ENCODE measurements at regions not wholly inside any gene's neighbourhood (a gene's known extent, or its start where the extent isn't known, plus 50 kb on each side); places are given as distances from the start of the nearest gene placed in this dataset.
"Not testable (repeated sequence)": the region's sequence is repeated elsewhere in the genome, so short reads cannot be mapped to it uniquely, and the experiment has no call there.

DNA sequence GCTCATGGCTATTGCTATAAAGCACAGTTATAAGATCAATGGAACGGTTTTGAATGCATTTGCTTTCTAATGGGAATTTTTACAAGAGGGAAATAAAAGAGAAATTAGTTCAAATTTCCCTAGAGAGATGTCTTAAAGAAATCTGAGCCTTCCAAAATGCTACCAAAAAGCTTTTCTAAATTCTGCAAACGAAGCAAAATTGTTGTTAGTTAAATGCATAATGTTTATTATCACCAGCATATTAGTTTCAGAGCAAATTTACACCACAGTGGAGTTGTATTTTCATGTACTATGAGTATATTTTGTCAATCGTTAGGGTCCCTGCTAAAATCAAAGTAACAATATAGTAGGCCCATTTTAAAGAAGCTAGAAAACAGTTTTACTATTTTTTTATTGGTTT is 67.4 kb upstream of the KIF2A start:
- DNase-seq, result not testable (repeated sequence)

GRCh38 chr5:62240494-62240893 is 65.5 kb upstream of the KIF2A start:
- not testable (repeated sequence) for DNase-seq

DNA sequence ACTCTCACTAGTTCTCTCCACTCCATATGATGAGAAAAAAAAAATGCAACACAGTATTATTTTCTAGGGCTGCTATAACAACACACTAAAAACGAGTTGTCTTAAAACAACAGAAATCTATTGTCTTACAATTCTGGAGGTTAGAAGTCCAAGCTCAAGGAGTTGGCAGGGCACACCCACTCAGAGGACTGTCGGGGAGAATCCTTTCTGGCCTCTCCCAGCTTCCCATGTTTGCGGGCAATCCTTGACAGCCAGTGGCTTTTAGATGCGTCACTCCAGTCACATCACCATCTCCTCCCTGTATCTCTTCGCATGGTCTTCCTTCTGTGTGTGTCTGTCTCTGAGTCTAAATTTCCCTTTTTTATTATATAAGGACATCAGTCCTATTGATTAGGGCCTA is 64.0 kb upstream of the KIF2A start:
- not testable (repeated sequence) for DNase-seq

DNA sequence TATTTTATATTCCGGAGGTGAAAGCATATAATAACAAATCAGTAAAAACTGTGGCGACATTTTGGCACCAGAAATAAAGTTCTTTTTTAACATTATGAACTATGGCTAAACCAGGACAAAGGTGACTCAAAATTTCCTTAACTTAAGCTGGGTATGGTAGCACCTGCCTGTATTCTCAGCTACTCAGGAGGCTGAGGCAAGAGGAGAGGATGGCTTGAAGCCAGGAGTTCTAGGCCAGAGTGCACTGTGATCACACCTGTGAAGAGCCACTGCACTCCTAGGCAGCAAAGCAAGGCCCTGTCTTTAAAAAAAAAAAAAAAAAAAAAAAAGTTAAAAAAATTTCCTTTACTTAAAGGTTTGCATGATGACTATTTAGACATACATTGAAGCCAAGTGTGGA is 63.0 kb upstream of the KIF2A start:
- DNase-seq, result not testable (repeated sequence)

DNA sequence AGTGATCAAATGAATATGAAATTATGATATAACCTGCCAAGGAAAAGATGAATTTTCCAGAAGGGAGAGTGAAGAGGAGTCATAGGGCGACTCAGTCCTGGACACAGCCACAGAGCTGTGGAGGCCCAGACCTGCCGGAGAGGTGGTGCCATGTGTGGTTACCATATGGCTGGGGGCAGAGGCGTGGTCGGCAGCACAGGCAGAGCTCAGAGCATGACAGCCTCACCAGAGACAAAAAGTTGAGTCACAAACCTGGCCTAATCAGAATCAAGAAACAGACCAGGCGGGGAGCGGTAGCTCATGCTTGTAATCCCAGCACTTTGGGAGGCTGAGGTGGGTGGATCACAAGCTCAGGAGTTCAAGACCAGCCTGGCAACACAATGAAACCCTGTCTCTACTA is 57.8 kb upstream of the KIF2A start:
- DNase-seq, result not testable (repeated sequence)

DNA sequence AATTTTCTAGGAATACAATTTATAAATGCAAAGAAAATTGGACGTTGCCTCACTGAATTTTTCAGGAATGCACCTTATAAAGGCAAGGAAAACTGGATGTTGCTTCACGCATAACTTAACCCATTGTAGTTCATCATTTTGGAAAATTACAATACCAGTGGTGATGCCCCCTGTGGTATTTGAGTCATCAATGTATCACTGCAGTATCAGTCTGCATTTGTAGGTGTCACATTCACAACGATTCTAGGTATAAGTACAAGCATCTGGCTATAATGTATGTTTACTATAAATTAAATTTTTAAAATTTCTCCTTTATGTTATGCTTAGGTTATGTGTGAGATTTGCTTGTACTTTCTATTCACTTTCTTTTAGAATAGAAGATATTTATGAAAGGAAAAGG is 55.9 kb upstream of the KIF2A start:
- not testable (repeated sequence) for DNase-seq

GRCh38 chr5:62250919-62251318 is 55.1 kb upstream of the KIF2A start:
- not testable (repeated sequence) for DNase-seq

- DNase-seq, result not testable (repeated sequence)
Observed at GRCh38 chr5:62252519-62252918, 53.5 kb upstream of the KIF2A start.

- DNase-seq, result not testable (repeated sequence)
Observed at GRCh38 chr5:62255551-62255950, 50.5 kb upstream of the KIF2A start.

DNA sequence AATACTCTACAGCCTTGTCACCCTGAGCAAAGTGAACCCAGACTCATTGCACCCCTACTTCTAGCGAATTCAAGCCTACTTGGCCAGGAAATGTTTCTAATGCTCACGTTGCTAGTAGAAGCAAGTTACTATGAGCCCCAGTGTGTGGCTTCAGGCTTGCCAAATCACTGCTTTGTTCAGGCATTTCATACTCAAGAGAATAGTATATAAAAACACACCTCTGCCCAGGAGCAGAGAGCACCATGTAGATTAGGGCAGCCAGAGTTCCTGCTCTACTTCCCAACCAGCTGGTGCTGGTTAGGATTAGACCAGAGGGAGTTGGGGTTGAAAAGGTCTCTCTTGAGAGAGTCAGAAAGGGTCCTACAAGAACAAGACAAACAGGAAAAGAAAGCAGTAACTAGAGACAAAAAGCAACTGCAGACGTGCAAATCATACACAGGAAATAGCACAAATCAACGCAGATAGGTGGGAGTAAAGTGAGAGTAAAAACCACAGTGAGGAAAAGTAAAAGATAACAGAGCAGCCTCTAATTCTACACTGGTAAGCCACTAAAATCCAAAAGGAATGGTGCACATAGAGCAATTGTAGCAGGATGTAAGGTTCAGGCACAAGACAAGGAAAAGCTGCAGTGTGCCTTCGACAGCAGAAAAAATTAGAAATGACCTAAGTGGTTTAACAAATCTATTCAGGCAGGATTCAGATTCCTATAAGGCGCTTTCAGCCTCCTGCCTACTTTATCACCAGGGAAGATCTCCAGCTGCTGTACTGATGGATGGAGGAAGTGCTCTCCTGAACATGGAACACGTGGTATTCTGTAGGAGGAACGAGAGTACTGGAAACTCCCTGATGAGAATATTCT is 49.6 kb upstream of the KIF2A start:
- DNase-seq, result no peak
